ENCODE measurements at regions not wholly inside any gene's neighbourhood (a gene's known extent, or its start where the extent isn't known, plus 50 kb on each side); places are given as distances from the start of the nearest gene placed in this dataset.
"Not testable (repeated sequence)": the region's sequence is repeated elsewhere in the genome, so short reads cannot be mapped to it uniquely, and the experiment has no call there.

DNA sequence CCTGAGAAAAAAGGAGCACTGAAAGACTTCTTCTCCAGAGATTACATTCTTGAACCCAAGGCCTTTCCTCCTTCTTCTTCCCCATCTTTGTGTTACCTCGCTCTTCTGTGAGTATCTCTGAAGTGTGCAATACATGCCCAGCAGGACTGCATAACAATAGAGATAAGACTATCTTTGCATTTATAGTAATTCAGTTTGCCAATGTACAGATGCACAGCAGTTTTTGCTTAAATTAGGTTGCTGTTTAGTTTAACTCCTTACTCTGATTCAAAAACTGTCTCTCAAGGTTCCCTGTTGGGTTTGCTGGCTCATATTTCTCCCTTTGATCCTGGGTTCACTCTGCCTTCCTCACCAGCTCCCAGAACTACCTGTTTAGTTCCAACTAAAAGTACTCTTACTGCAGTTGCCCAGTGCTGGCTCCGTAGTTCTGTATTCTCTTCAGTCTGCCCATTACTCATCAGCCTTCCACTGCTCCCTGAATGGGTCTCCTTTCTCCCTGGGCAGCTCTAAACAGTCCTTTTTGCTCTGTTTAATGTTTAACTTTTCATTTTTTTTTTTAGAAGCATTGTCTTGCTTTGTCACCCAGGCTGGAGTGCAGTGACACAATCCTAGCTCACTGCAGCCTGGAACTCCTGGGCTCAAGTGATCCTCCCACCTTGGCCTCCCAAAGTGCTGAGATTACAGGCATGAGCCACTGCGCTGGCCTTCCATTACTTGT, 180.6 kb upstream of the CAND1 start:
- no peak for DNase-seq

DNA sequence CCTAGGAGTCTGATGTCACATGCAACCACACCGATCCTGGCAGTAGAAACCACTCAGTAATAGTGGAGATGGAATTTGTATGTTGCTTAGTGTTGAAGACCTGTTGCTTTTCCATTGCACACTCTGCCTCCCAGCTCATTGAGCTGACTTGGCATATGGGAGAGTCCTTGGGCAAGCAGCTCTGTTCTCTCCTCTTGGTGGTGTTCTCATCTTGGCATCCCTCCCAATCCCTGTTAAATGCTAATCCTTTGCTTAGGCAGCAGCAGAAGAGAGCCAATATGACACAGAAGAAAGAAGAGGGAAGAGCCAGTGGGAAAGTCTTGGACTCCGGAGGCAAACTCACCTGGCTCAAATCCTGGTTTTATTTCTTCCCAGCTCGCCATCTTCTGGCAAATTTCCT, 178.0 kb upstream of the CAND1 start:
- no peak for DNase-seq

DNA sequence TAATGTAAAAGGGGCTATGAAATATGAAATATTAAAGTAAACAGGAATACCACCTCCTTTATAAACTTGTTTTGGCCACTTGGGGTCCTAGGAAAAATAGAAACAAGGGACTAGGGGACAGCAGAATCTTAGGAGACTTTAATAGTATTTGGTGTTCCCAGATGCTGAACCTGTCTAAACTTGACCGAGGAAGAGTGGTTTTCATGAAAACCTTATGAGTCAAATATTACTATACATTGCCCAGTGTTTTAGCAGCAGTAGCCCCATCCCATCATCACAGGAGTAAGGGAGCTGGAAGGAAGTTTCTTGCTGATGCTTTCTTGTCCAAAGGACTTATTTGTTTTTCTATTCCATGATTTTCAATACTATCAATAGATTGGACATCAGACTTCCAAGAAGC, 177.5 kb upstream of the CAND1 start:
- no peak for DNase-seq

DNA sequence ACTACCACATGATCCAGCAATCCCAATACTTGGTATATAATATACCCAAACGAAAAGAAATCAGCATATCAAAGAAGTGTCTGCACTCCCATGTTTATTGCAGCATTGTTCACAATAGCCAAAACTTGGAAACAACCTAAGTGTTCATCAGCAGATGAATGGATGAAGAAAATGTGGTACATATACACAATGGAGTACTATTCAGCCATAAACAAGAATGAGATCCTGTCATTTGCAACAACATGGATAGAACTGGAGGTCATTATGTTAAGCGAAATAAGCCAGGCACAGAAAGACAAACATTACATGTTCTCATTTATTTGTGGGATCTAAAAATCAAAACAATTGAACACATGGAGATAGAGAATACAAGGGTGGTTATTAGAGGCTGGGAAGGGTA, 176.2 kb upstream of the CAND1 start:
- not testable (repeated sequence) for DNase-seq

DNA sequence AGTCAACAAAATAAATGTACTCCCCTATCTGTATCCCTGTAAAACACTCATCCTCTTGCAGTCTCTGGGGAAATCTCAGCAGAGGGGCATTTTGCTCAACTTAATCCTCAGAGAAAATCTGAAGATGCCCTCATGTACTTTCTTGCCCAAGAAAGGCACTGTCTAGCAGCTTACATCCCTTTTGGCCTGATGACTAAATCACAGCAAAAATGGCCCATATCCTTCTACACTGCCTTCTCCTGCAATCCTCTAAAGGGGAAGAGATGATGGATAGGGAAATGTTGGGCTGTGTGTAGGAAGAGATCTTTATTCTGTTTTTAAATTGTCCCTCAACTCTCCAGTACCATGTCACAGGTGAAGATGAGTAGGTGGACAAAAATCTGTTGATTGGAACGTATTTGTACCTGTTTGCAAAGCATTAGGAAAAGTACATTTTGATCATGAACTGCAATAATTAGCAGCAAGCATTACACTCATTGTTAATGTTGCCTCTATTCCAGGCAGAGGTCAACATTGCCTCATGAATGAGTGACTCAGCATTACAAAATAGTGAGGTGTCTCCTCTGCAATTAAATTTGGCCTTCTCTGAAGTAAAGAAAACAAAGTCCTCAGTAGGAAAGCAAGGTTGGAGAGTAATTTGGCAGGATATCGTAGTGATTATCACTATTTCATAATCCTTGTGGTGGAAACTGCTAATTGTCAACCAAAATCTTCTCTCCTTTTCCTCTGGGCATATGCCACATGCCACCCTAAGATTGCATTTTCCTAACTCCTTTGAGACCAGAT, 172.4 kb upstream of the CAND1 start:
- peak; percentile 7 for DNase-seq

DNA sequence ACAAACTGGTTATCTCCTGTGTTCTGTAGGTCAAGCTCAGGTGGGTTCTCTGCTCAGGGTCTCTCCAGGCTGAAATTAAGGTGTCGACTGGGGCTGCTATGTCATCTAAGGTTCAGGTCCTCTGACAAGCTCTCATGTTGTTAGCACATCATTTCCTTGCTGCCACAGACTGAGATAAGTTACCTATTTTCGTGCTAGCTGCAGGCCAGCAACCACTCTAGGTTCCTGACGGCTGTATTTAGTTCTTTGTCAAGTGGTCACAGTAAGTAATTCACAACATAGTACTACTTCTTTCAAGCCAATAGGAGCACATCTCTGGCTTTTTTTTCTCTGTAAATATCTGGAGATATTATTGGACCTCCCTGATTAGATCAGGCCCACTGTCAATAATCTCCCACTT, 169.3 kb upstream of the CAND1 start:
- DNase-seq, result no peak

DNA sequence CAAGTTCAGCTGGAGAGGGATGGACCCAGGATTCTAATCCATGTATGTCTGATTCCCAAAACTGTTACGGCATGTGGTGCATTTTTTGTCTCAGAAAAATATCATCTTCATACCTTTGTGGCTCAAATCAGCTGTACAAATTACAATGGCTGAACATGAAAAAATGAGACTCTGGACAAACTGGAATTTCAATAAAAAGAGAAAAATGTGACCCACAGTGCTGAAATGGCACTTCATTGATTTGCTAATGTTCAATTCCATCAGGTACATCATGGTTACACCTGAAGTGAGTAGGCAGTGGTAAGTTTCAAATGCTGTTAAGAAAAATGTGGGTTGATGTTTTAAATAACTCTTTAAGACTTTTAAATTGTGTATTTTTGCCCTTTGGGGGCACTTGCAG, 165.6 kb upstream of the CAND1 start:
- DNase-seq, result no peak

DNA sequence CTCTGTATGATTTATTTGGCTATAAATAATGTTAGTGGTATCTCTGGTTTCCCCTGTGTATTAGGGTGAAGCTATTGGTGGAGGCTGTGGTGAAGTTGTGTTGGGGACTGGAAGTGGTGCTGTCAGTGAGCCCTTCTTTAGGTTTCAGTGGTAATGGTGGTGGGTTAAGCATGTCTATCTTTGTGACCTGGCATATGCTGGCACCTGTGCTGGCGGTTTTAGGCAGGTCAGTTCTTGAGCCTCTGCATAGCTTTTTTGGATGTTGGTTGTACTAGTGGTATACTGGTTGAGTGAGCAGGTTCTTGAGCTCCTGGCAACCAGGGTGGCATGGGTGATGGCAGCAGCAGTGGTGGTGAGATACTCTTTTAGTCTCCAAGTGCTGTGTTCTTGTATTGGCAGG, 161.9 kb upstream of the CAND1 start:
- DNase-seq, result no peak

DNA sequence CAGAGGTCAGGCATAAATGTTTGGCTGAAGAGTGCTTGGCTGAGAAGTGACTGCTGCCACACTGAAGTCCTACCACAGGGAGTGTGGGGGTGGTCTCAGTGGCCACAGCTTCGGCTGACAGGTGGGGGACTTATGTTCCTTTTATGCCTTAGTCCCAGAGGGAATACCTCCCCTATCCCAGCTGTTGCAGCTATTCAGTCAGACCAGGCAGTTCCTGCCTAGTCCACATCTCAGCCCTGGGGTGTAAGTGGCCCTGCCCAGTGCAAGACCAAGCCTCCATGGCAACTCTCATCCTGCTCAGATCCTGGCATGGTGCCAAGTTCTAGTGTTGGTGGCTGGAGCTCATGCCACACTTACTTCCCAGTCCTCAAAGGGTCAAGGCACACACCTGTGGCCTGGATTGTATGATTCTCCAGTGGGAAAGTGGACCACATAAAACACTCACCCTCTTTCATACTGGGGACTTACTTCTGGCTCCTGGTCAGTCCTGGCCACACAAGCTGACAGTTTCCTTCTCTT, 161.3 kb upstream of the CAND1 start:
- no peak for DNase-seq

DNA sequence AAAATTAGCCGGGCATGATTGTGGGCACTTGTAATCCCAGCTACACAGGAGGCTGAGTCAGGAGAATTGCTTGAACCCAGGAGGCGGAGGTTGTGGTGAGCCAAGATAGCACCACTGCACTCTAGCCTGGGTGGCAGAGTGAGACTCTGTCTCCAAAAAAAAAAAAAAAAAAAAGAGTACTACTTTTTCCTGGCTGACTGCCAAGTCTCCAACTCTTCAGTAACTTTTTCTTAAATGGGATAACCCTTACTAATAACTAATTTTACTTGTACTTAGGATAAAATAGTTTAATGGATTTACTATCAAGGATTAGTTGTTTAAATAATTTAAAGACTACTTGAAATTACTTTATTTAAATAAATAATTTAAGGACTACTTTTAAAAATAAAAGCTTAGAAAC, 158.8 kb upstream of the CAND1 start:
- not testable (repeated sequence) for DNase-seq

DNA sequence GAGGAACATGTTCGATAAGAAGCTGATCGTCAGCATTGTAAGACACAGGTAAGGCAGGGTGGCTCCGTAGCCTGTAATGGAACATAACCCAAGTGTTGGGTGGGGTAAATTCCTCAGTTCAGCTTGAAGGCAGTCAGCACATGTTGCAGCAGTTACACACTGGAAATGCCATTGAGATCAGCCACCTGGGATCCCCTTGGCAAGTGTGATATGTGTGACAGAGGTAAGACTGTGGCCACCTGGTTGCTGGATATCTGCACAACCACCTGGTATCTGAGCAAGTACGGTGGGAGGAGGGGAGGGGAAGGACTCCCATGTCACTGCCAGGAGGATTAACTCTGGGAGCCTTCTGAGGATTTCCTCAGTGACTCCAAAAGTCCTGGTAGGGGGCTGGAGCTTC, 158.0 kb upstream of the CAND1 start:
- DNase-seq, result no peak

DNA sequence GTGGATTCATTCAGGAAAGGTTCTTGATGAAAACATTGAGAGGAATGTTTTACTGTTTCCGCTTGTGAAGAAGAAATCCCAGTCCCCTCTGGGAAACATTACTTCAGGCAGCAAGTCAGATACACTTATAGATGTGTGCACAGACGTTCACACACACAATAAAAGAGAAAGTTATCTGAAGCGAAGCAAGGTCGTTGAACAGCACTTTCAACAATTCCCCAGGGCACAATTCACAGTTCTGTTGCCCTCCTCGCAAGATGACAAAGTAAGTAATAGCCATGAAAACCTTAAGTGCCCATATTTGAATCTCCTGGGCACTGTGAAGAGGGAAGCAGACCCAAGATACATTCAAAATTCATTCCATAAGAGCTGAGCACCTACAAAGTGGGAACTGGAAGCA, 156.6 kb upstream of the CAND1 start:
- no peak for DNase-seq

DNA sequence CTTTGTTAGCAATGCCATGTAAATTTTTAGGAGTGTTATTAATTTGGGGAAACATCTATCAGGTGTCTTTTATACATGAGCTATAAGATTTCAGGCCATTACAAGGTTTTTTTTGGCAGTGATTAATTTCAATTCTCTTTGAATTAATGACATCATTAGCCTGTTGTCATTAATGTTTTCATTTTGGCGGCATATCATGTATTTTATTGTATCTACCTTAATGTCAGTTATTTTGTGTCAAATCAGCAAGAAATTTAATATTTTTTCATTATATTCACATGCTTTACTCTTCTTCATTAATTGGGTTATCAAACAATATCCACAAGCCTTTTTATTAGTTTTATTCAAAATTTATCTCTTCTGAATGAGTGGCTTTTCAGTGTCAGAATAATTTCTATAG, 153.0 kb upstream of the CAND1 start:
- no peak for DNase-seq

DNA sequence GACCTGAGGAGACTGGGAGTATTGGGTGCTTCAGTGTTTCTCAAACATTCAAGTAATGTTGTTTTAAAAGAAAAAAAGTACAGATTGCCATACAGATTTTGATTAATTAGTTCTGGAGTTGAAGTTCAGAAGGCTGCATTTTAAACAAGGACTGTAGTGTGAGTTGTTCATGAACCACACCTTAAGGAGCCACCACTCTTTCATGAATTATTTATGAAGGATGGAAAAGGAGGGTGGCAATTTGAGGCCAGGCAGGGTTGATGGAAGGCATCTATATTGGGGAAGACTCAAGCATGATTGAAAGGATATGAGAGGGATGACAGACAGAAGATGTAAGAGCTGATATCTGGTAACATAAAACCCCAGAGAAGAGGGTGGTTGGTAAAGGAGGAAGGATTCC, 146.6 kb upstream of the CAND1 start:
- DNase-seq, result no peak

DNA sequence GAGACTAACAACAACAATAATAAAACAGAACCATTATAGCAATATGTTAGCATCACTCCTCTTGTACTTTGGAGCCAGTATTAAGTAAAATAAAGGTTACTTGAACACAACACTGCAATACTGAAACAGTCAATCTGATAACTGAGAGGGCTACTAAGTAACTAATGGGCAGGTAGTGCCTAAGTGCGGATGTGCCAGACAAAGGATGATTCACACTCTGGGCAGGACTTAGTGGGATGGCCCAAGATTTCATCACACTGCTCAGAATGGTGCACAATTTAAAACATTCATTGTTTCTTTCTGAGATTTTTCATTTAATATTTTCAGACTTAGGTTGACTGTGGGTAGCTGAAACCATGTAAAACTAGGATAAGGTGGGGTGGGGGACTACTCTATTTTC, 131.9 kb upstream of the CAND1 start:
- DNase-seq, result no peak

DNA sequence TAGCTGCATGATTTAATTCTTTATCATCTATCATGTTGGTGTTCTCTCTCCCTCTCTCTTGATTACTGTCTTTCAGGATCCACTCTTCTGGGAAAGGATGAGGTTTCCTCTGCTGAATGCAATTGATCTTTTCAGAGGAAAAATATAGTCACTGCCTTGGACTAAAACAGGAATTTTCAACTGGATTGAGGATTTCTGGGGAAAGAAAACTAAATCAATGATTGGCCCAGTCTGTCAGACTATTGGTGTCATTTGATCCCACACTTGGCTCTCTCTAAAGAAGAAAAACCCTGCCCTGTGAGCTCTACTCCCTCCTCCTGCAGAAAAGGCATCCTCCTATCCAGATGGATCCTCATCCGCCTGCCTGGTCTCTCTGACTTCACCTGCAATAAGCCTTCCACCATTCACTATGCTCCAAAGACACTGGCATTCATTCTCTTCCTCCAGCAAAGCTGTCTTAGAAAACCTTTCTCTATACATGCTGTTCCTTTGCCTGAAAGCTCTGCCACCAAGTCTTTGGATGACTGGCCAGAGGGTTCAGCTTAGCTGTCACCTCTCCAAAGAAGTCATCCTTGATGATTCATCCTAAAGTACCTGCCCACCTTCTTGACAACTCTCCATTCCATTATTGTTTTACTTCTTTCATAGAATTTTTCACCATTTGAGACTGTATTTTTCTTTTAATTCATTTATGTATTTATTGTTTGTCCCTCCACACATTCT, 127.7 kb upstream of the CAND1 start:
- DNase-seq, result no peak

DNA sequence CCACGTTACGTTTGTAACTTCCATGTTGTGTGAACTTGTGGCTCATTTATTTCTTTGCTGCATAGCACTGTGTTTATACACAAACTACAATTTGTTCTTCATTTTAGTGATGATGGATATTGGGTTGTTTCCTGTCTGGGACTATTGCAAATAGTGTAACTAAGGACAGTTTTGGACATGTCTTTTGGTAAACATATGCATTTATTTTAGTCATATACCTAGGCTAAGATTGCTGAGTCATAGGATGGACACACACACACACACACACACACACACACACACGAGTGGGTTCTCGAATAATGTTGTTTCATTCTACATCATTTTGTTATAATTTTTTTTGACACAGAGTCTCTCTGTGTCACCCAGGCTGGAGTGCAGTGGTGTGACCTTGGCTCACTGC, 123.5 kb upstream of the CAND1 start:
- no peak for DNase-seq

DNA sequence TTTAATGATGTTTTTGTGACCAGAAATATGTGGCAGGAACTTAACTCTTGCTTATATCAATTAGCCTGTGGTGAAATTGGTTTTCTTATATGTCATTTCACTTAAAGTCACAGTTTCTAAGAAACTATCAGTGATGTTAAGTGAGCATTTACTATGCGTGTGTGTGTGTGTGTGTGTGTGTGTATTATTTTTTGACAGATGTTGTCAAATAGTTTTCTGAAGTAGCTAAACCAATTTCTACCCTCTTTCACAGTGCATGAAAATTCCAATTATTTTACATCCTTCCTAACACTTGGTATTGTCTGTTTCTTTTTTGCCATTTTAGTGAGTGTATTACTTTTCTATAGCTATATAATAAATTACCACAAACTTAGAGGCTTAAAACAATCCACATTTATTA, 122.1 kb upstream of the CAND1 start:
- DNase-seq, result no peak

DNA sequence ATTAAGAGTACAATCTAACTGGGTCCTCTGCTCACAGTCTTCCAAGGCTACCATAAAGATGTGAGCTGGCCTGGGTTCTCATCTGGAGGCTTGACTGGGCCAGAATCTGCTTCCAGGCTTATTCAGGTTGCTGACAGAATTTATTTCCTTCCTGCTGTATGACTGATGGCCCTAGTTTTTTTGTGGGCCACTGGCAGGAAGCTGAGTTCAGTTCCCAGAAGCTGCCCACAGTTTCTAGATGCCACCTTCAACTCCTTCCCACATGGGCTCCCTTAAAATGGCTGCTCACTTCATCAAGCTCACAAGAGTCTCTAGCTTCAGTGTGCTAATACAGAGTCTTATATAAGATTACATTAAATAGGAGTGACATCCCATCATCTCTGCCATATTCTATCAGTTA, 121.7 kb upstream of the CAND1 start:
- DNase-seq, result no peak

DNA sequence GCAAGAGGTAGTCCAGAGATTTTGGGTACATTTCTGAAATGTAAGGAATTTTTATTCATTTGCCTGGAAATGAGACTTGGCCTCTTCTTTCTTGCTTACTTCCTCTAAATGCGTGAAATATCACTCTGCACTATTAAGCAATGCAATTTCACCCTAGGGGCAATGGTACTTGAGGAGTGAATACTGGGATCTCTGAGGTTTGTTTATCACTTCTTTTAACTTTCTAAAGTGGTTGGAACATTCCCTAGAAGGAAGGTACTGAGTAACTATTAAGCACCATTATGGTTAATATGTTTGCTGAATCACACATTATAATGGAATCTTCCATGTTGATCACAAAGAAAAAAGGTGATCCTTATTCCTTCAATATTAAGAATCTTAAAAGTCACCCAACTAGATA, 120.9 kb upstream of the CAND1 start:
- no peak for DNase-seq

DNA sequence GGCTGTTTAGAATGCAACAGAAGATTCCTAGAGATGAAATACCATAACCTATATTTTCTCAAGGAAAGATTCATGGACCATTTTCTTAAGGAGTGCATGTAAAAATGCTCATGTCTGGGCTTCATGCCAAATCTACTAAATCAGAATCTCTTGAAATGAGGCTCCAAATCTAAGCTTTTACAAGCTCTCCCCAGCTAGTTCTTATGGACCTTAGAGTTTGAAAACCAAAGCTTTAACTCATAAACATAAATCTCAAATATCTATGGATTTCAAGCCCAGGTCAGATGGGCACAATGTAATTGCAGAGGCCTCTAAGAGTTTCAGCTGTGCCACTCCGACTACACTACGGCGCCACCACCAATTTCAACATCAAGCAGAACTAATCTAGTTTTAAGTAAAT, 117.3 kb upstream of the CAND1 start:
- DNase-seq, result no peak

DNA sequence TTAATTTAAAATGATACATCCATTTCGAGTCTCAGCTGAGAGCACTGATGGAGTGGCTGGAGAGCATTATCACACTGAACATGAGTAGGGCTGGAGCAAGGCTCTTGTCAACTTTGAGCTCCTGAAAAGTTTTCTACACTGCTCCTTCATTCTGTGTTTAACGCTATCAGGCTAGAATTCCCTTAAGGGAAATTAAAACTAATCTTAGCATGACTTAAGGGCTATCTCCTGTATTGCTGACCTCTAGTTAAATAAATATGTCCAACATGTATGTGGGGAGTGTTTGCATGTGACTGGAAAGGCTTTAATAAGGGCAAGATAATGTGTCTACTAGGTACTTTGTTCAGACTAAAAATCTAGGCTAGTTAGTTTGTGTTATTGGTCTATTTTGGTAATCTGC, 116.7 kb upstream of the CAND1 start:
- no peak for DNase-seq

DNA sequence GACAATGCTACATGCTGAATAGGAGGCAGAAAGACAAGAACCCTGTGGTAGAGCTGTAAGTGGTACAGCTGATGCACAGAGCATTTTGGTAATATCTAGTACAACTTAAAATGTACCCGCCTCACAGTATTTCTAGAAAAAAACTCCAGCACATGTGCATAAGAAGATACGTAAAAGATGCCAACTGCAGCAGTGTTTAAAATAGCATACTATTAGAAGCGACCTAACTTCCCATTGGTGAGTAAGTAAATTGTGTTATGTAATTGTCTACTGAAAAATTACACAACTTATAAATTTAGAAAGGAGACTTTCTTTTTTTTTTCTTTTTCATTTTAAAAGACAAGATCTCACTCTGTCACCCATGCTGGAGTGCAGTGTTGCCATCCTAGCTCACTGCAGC, 114.3 kb upstream of the CAND1 start:
- no peak for DNase-seq

DNA sequence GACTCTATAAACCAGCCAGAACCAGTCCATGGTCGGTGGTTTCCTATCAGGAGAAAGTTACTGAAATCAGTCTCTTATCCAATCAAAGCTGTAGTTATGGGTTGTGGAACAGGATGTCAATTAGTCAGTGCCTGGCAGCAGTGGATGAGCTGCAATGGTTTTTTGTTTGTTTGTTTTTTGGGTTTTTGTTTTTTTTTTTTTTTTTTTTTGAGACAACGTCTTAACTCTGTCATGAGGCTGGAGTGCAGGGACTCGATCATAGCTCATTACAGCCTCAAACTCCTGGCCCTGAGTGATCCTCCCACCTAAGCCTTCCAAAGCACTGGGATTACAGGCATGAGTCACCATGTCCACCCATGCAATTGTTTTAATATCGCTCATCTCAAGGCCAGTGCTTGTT, 113.3 kb upstream of the CAND1 start:
- DNase-seq, result no peak
